Epithelial cell of proximal tubule (primary cell): ENCODE measurements at regions not wholly inside any gene's neighbourhood (a gene's known extent, or its start where the extent isn't known, plus 50 kb on each side); places are given as distances from the start of the nearest gene placed in this dataset.

Experiments
- DNase-seq: peaks from one replicate; pipeline ENCODE4 v3.0.0-alpha.2; 2011; ENCODE audit warnings: low read depth
- H3K4me3 ChIP-seq: 2 replicates; pipeline ENCODE4 v1.5.1; 2011; ENCODE audit warnings: low read depth, mild to moderate bottlenecking, low read length
- CTCF ChIP-seq: conservative IDR thresholded peaks from 2 replicates; pipeline ENCODE4 v1.5.1; 2012; ENCODE audit warnings: low read depth, mild to moderate bottlenecking, low read length

GRCh38 chr4:20615486-20616260, 84.6 kb upstream of the PACRGL start:
- DNase-seq, result peak; percentile 48

GRCh38 chr4:20616313-20616712, 83.9 kb upstream of the PACRGL start:
- no peak for TF ChIP-seq CTCF

More at GRCh38 chr4:20615486-20616260, 84.6 kb upstream of the PACRGL start:
- TF ChIP-seq CTCF, result no peak
- H3K4me3 ChIP-seq, result no peak overlapping the region

DNA sequence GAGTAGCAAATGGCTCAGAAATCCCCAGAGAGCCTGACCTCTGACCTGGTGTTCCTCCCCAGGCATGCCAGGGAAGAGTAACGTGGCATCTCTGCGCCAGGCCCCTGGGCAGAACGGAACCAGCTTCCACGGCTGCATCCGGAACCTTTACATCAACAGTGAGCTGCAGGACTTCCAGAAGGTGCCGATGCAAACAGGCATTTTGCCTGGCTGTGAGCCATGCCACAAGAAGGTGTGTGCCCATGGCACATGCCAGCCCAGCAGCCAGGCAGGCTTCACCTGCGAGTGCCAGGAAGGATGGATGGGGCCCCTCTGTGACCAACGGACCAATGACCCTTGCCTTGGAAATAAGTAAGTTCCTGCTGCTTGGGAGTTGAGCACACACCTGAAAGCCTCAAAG, 83.4 kb upstream of the PACRGL start:
- H3K4me3 ChIP-seq, result no peak overlapping the region
- no peak for TF ChIP-seq CTCF
- DNase-seq, result no peak

More at GRCh38 chr4:20616313-20616712, 83.9 kb upstream of the PACRGL start:
- no peak for DNase-seq
- H3K4me3 ChIP-seq, result no peak overlapping the region

DNA sequence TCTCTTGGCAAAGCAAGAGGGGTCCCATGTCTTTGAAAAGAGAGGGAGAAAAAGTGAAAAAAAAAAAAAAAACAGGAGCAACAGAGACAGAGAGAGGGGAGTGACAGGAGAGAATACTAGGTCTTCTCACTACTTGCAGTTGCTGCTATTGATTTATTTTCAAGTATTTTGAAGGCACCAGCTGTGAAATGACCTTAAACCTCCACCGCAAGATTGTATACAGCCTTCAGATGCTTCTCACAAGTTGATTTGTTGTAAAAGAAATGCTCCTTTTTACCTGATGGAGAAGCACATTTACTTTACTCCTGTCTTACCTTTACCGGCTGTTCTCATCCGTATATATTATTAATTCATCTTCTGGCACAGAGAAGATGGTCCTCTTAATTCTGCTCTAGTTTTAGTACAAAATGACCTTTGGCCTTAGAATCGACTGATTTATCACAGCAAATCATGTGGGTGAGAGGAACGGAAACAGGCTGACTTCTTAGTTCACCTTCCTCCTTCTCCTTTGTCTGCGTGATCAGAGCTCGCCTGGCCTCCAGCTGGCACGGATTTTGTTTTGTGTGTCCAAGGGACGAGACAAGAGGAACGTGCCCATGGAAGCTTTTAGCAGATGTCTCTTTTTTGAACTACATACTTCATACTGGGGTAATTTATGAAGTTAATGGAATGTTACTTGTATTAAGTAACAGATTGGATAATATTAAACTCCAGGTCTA, 82.4 kb upstream of the PACRGL start:
- TF ChIP-seq CTCF, result no peak
- no peak overlapping the region for H3K4me3 ChIP-seq
- no peak for DNase-seq

- no peak for TF ChIP-seq CTCF
Observed at GRCh38 chr4:20618731-20619130, 81.5 kb upstream of the PACRGL start.

GRCh38 chr4:20621476-20621875, 78.8 kb upstream of the PACRGL start:
- H3K4me3 ChIP-seq, result no peak overlapping the region
- no peak for TF ChIP-seq CTCF
- no peak for DNase-seq

More at GRCh38 chr4:20618731-20619130, 81.5 kb upstream of the PACRGL start:
- H3K4me3 ChIP-seq, result no peak overlapping the region
- no peak for DNase-seq

DNA sequence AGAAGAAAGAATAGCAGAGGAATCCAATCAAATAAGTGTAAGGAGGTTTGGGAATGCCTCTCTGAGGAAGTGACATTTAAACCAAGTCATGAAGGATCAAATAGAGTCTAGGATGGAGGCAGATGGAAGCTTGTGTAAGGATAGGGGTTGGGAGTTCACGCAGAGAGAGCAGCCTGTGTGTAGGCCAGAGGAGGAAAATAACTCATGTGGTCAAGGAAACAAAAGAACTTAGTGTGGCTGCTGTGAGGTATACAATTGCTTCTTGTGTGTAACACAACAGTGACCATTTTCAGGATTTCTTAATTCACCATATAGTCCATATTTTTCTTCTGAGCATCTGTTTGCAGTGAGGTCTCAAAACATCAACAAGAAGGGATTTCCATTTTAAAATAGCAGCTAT, 77.6 kb upstream of the PACRGL start:
- TF ChIP-seq CTCF, result no peak
- DNase-seq, result no peak

More for the DNA sequence above, 77.6 kb upstream of the PACRGL start:
- no peak overlapping the region for H3K4me3 ChIP-seq
